ENCODE measurements at regions not wholly inside any gene's neighbourhood (a gene's known extent, or its start where the extent isn't known, plus 50 kb on each side); places are given as distances from the start of the nearest gene placed in this dataset.

DNA sequence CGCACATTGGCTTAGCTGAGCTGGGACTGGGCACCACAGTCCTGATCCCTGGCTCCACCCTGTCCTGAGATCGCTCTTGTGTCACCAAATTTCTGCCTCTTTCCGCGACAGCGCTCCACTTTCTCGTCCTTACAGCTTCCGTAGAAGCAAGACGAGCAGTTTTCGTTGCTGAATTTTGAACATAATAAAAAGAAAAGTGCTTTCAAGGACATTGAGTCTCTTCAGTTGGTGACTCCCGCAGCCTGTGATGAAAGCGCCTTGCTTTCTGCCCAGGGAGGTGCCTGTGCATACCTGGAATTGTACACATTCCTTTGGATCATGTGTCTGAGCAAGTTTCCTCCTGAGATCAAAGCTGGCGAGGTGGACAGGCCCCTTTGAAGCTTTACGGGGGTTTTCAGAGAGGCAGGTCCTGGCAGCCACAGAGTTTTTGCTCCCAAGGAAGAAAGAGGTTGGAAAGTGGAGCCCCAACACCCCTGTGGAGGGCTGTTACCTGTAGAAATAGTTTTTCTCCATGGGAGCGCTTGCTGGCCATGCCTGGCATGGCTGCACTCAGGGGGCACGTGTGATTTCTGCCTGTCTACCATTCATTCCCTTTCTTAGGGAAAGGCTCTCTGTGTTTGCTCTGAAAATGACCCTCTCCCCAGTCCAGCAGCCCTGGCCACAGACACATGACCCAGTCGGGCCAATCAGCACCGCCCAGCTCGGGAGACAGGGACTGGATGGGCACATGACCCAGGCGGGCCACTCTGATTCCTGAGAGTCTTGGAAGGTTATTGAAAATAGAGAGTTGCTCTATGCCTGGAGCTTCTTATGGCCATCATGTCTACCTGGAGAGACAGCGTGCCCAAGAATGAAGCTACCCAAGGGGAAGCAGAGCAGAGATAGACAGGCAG lies 115.6 kb upstream of the OTOS start:
- DNase-seq, result peak in 1 of 5 donors; percentile 50
- intact Hi-C loops (cut with DNase I), result loop anchor here in 1 of 10 donors (5.0 kb wide), 1 partner anchor 116 kb away; no protein-coding TSS in a partner anchor
- TF ChIP-seq POLR2A (IDR thresholded peaks at IDR 0.05) (no peak), CTCF (IDR thresholded peaks at IDR 0.05) (no peak)
- H3K27ac ChIP-seq, result peak overlapping the region in 4 of 12 donors; percentile 2 to 50 (median 16)
- no peaks in the 10 kb centered on the region for H3K27me3 ChIP-seq
- 72 to 77% (median 74%) methylated on average over 18 to 20 of the region's 20 CpGs for WGBS, 4 donors
- no peaks in the 10 kb centered on the region for H3K36me3 ChIP-seq
- no peaks in the 10 kb centered on the region for H3K9me3 ChIP-seq
- ATAC-seq, result no peak
- no peak overlapping the region for H3K4me3 ChIP-seq
- peaks cover 0 to 53% (median 29%) of the 10 kb centered on the region in 12 donors for H3K4me1 ChIP-seq

- 87 to 92% (median 91%) methylated on average over 18 to 26 of the region's 26 CpGs for WGBS, 4 donors
These were observed 116.5 kb upstream of the OTOS start for GRCh38 chr2:240256704-240257637.

GRCh38 chr2:240257940-240258580 lies 117.6 kb upstream of the OTOS start:
- DNase-seq, result peak in 1 of 5 donors; percentile 22
- WGBS, 4 donors, result 92 to 94% (median 93%) methylated on average over 15 to 23 of the region's 23 CpGs
- intact Hi-C loops (cut with DNase I), result loop anchor here in 4 of 10 donors (2.0 to 5.0 kb wide), 2 partner anchors 21 to 114 kb away; no protein-coding TSS in a partner anchor

More at GRCh38 chr2:240256704-240257637, 116.5 kb upstream of the OTOS start:
- H3K9me3 ChIP-seq, result no peaks in the 10 kb centered on the region
- no peak for TF ChIP-seq POLR2A (IDR thresholded peaks at IDR 0.05)
- TF ChIP-seq CTCF (IDR thresholded peaks at IDR 0.05), result no peak
- H3K36me3 ChIP-seq, result no peaks in the 10 kb centered on the region
- H3K4me1 ChIP-seq, result peaks cover 0 to 44% (median 25%) of the 10 kb centered on the region in 12 donors
- DNase-seq (peak in 1 of 5 donors; percentile 23), ATAC-seq (no peak)
- H3K27me3 ChIP-seq, result no peaks in the 10 kb centered on the region
- no peak overlapping the region for H3K4me3 ChIP-seq
- intact Hi-C loops (cut with DNase I), result loop anchor here in 1 of 10 donors (5.0 kb wide), 1 partner anchor 115 kb away; no protein-coding TSS in a partner anchor
- peak overlapping the region in 2 of 12 donors; percentile 18 to 89 for H3K27ac ChIP-seq

More at GRCh38 chr2:240257940-240258580, 117.6 kb upstream of the OTOS start:
- Histone ChIP-seq H3K9me3 (peaks cover 0 to 10% (median 8%) of the 10 kb centered on the region in 12 donors), H3K4me3 (no peak overlapping the region), H3K27ac (peak overlapping the region in 11 of 12 donors; percentile 84 to 96 (median 90)), H3K4me1 (peaks cover 0 to 36% (median 18%) of the 10 kb centered on the region in 12 donors), H3K36me3 (no peaks in the 10 kb centered on the region), H3K27me3 (no peaks in the 10 kb centered on the region)
- TF ChIP-seq POLR2A (IDR thresholded peaks at IDR 0.05) (no peak), CTCF (IDR thresholded peaks at IDR 0.05) (no peak)
- no peak for ATAC-seq

All from heart left ventricle (tissue), 16 donors.